GM18870 (cell line): ENCODE measurements at regions not wholly inside any gene's neighbourhood (a gene's known extent, or its start where the extent isn't known, plus 50 kb on each side); places are given as distances from the start of the nearest gene placed in this dataset.
"Not testable (repeated sequence)": the region's sequence is repeated elsewhere in the genome, so short reads cannot be mapped to it uniquely, and the experiment has no call there.

Experiments
- ATAC-seq: cut with Tn5 transposase; IDR thresholded peaks from one replicate; pipeline ENCODE4 v1.9.1; 2021; ENCODE audit warnings: moderate library complexity; ENCODE audit not compliant: unreplicated experiment

GRCh38 chr16:17944345-17944744, 392.2 kb downstream of the NPIPA8 start:
- ATAC-seq = no peak

- no peak for ATAC-seq
Observed at GRCh38 chr16:17942067-17942466, 394.5 kb downstream of the NPIPA8 start.

- ATAC-seq = no peak
Observed at GRCh38 chr16:17940584-17941364, 395.8 kb downstream of the NPIPA8 start.

GRCh38 chr16:17939723-17940122, 396.8 kb downstream of the NPIPA8 start:
- ATAC-seq = no peak

- ATAC-seq = no peak
Observed at GRCh38 chr16:17939122-17939536, 397.4 kb downstream of the NPIPA8 start.

GRCh38 chr16:17938546-17938945, 398.0 kb downstream of the NPIPA8 start:
- no peak for ATAC-seq

GRCh38 chr16:17936766-17937402, 399.7 kb downstream of the NPIPA8 start:
- ATAC-seq = no peak

GRCh38 chr16:17930280-17930679, 406.3 kb downstream of the NPIPA8 start:
- ATAC-seq = no peak

GRCh38 chr16:17926866-17927399, 409.6 kb downstream of the NPIPA8 start:
- ATAC-seq = no peak

GRCh38 chr16:17926461-17926860, 410.1 kb downstream of the NPIPA8 start:
- ATAC-seq = no peak

- no peak for ATAC-seq
Observed at GRCh38 chr16:17925761-17926160, 410.8 kb downstream of the NPIPA8 start.

- no peak for ATAC-seq
Observed at GRCh38 chr16:17921357-17921978, 415.1 kb downstream of the NPIPA8 start.

- ATAC-seq = no peak
Observed at GRCh38 chr16:17917316-17918019, 419.1 kb downstream of the NPIPA8 start.

- no peak for ATAC-seq
Observed at GRCh38 chr16:17915791-17916190, 420.7 kb downstream of the NPIPA8 start.

- no peak for ATAC-seq
Observed at GRCh38 chr16:17914168-17914567, 422.4 kb downstream of the NPIPA8 start.

GRCh38 chr16:17911578-17911977, 425.0 kb downstream of the NPIPA8 start:
- ATAC-seq = not testable (repeated sequence)

- ATAC-seq = not testable (repeated sequence)
Observed at GRCh38 chr16:17906626-17907025, 429.9 kb downstream of the NPIPA8 start.

- ATAC-seq = no peak
Observed at GRCh38 chr16:17901309-17901708, 430.5 kb upstream of the XYLT1 start.

GRCh38 chr16:17899141-17899540, 428.4 kb upstream of the XYLT1 start:
- ATAC-seq = no peak

GRCh38 chr16:17887963-17888362, 417.2 kb upstream of the XYLT1 start:
- no peak for ATAC-seq

GRCh38 chr16:17885659-17886207, 415.0 kb upstream of the XYLT1 start:
- no peak for ATAC-seq
